Glutamatergic neuron (in vitro differentiated cells): ENCODE measurements at regions not wholly inside any gene's neighbourhood (a gene's known extent, or its start where the extent isn't known, plus 50 kb on each side); places are given as distances from the start of the nearest gene placed in this dataset.

ENCODE experiments used
- DNase-seq: peaks from one replicate; pipeline ENCODE4 v3.0.0; 2022
- H3K27ac Mint-ChIP-seq: one replicate; pipeline ENCODE4 v1.8.0; 2020; ENCODE audit warnings: mild to moderate bottlenecking, mixed read lengths, inconsistent platforms; ENCODE audit not compliant: unreplicated experiment
- H3K27me3 Mint-ChIP-seq: one replicate; pipeline ENCODE4 v1.8.0; 2020; ENCODE audit warnings: mild to moderate bottlenecking, moderate library complexity, mixed read lengths, inconsistent platforms; ENCODE audit not compliant: unreplicated experiment
- H3K36me3 Mint-ChIP-seq: one replicate; pipeline ENCODE4 v1.8.0; 2020; ENCODE audit warnings: mild to moderate bottlenecking, mixed read lengths, inconsistent platforms; ENCODE audit not compliant: unreplicated experiment
- H3K4me1 Mint-ChIP-seq: one replicate; pipeline ENCODE4 v1.8.0; 2020; ENCODE audit warnings: mild to moderate bottlenecking, low read depth, mixed read lengths, inconsistent platforms; ENCODE audit not compliant: unreplicated experiment
- H3K4me3 Mint-ChIP-seq: one replicate; pipeline ENCODE4 v1.8.0; 2020; ENCODE audit warnings: mild to moderate bottlenecking, mixed read lengths, inconsistent platforms; ENCODE audit not compliant: unreplicated experiment
- H3K9me3 Mint-ChIP-seq: one replicate; pipeline ENCODE4 v1.8.0; 2020; ENCODE audit warnings: mild to moderate bottlenecking, moderate library complexity, mixed read lengths, inconsistent platforms; ENCODE audit not compliant: unreplicated experiment
- CTCF ChIP-seq: fragments of 200-600 bp; sonication (generic); IDR thresholded peaks from one replicate; pipeline ENCODE4 v1.5.0; 2021; ENCODE audit not compliant: partially characterized antibody, unreplicated experiment

GRCh38 chrX:51024106-51024696, 113.7 kb downstream of the BMP15 start:
- TF ChIP-seq CTCF = no peak
- H3K36me3 Mint-ChIP-seq = no peaks in the 10 kb centered on the region
- no peak overlapping the region for H3K27ac Mint-ChIP-seq
- no peaks in the 10 kb centered on the region for H3K4me1 Mint-ChIP-seq
- H3K4me3 Mint-ChIP-seq = no peak overlapping the region
- peaks cover 3% of the 10 kb centered on the region for H3K27me3 Mint-ChIP-seq
- no peaks in the 10 kb centered on the region for H3K9me3 Mint-ChIP-seq
- no peak for DNase-seq

GRCh38 chrX:51026862-51027261, 116.3 kb downstream of the BMP15 start:
- no peak overlapping the region for H3K4me3 Mint-ChIP-seq
- no peak for TF ChIP-seq CTCF
- H3K27ac Mint-ChIP-seq = no peak overlapping the region
- H3K27me3 Mint-ChIP-seq = peaks cover 3% of the 10 kb centered on the region
- no peaks in the 10 kb centered on the region for H3K9me3 Mint-ChIP-seq
- no peaks in the 10 kb centered on the region for H3K36me3 Mint-ChIP-seq
- no peaks in the 10 kb centered on the region for H3K4me1 Mint-ChIP-seq
- no peak for DNase-seq

GRCh38 chrX:51035746-51036145, 125.2 kb downstream of the BMP15 start:
- Mint-ChIP-seq H3K27ac (no peak overlapping the region), H3K36me3 (no peaks in the 10 kb centered on the region), H3K4me1 (no peaks in the 10 kb centered on the region), H3K27me3 (peaks cover 2% of the 10 kb centered on the region), H3K9me3 (no peaks in the 10 kb centered on the region), H3K4me3 (no peak overlapping the region)
- no peak for DNase-seq
- TF ChIP-seq CTCF = no peak

- no peak for TF ChIP-seq CTCF
- H3K27me3 Mint-ChIP-seq = no peaks in the 10 kb centered on the region
- no peak overlapping the region for H3K4me3 Mint-ChIP-seq
- no peaks in the 10 kb centered on the region for H3K4me1 Mint-ChIP-seq
- DNase-seq = no peak
- H3K36me3 Mint-ChIP-seq = no peaks in the 10 kb centered on the region
- no peak overlapping the region for H3K27ac Mint-ChIP-seq
- no peaks in the 10 kb centered on the region for H3K9me3 Mint-ChIP-seq
Measured at GRCh38 chrX:51047950-51048349, 137.4 kb downstream of the BMP15 start.

- no peak overlapping the region for H3K27ac Mint-ChIP-seq
- no peak overlapping the region for H3K4me3 Mint-ChIP-seq
- H3K4me1 Mint-ChIP-seq = no peaks in the 10 kb centered on the region
- no peaks in the 10 kb centered on the region for H3K36me3 Mint-ChIP-seq
- peaks cover 4% of the 10 kb centered on the region for H3K27me3 Mint-ChIP-seq
- no peak for TF ChIP-seq CTCF
- H3K9me3 Mint-ChIP-seq = no peaks in the 10 kb centered on the region
- no peak for DNase-seq
Measured at GRCh38 chrX:51053741-51054140, 143.2 kb downstream of the BMP15 start.
